CD14-positive monocyte (primary cell): ENCODE measurements at regions not wholly inside any gene's neighbourhood (a gene's known extent, or its start where the extent isn't known, plus 50 kb on each side); places are given as distances from the start of the nearest gene placed in this dataset.

ENCODE experiments used
- DNase-seq, 3 donors: peaks; one replicate each; pipeline ENCODE4 v3.0.0-alpha.2; 2011 to 2022
- H2AFZ ChIP-seq: 2 replicates; pipeline ENCODE4 v1.6.0; 2012; ENCODE audit warnings: mild to moderate bottlenecking, low read depth, low read length, inconsistent platforms; ENCODE audit not compliant: insufficient read depth, poor library complexity, severe bottlenecking
- H3K27ac ChIP-seq, 2 donors: 1 replicate in 1 of 2; 2 replicates in 1 of 2; pipeline ENCODE4 v1.5.1; 2012 to 2013; ENCODE audit warnings: low read length in 2 of 2, control low read depth in 1 of 2, inconsistent platforms in 1 of 2, low read depth in 1 of 2, mild to moderate bottlenecking in 1 of 2
- H3K27me3 ChIP-seq, 2 donors: one replicate each; pipeline versions ENCODE4 v1.6.0 to v1.6.1; 2011 to 2013; ENCODE audit warnings: low read length in 2 of 2; ENCODE audit not compliant: control insufficient read depth in 2 of 2, insufficient read depth in 2 of 2
- H3K36me3 ChIP-seq, 2 donors: replicated peaks in 1 of 2; 1 replicate in 1 of 2; 2 replicates in 1 of 2; pipeline versions ENCODE4 v1.5.1 to v1.6.1; 2012 to 2013; ENCODE audit warnings: low read length in 2 of 2, control low read depth in 1 of 2, inconsistent platforms in 1 of 2, mild to moderate bottlenecking in 1 of 2; ENCODE audit not compliant: insufficient read depth in 2 of 2, control insufficient read depth in 1 of 2
- H3K4me1 ChIP-seq, 2 donors: 1 replicate in 1 of 2; 2 replicates in 1 of 2; pipeline versions ENCODE4 v1.5.1 to v1.6.1; 2012 to 2013; ENCODE audit warnings: low read length in 2 of 2, control low read depth in 1 of 2, inconsistent platforms in 1 of 2, mild to moderate bottlenecking in 1 of 2, moderate library complexity in 1 of 2; ENCODE audit not compliant: insufficient read depth in 2 of 2, control insufficient read depth in 1 of 2
- H3K4me2 ChIP-seq: replicated peaks from 2 replicates; pipeline ENCODE3; 2012; ENCODE audit warnings: low read length, moderate library complexity, mild to moderate bottlenecking; ENCODE audit not compliant: poor library complexity, severe bottlenecking; ENCODE audit errors: extremely low read depth
- H3K4me3 ChIP-seq, 3 experiments: fragments of 200-600 bp in 1 of 3; sonication (generic) in 1 of 3; replicated peaks in 1 of 3; 1 replicate in 2 of 3; 2 replicates in 1 of 3; pipeline ENCODE4 v1.5.1; 2011 to 2013; ENCODE audit warnings: low read length in 3 of 3, mild to moderate bottlenecking in 3 of 3, control low read depth in 2 of 3, low read depth in 2 of 3, inconsistent platforms in 1 of 3, moderate library complexity in 1 of 3
- H3K79me2 ChIP-seq: 2 replicates; pipeline ENCODE4 v1.6.0; 2012; ENCODE audit warnings: mild to moderate bottlenecking, control low read depth, inconsistent platforms, low read length, moderate library complexity; ENCODE audit not compliant: insufficient read depth
- H3K9ac ChIP-seq: 2 replicates; pipeline ENCODE4 v1.6.0; 2017; ENCODE audit warnings: low read length, mild to moderate bottlenecking; ENCODE audit not compliant: insufficient read depth, poor library complexity, severe bottlenecking
- H3K9me3 ChIP-seq, 2 donors: replicated peaks in 1 of 2; 1 replicate in 1 of 2; 2 replicates in 1 of 2; pipeline versions ENCODE4 v1.5.1 to v1.6.1; 2012 to 2013; ENCODE audit warnings: low read length in 2 of 2, control low read depth in 1 of 2; ENCODE audit not compliant: control insufficient read depth in 1 of 2, insufficient read depth in 1 of 2
- H4K20me1 ChIP-seq: 2 replicates; pipeline ENCODE4 v1.6.0; 2012; ENCODE audit warnings: mild to moderate bottlenecking, low read length, control low read depth, moderate library complexity; ENCODE audit not compliant: insufficient read depth
- H3K27ac Mint-ChIP-seq, 7 donors: one replicate each; pipeline ENCODE4 v1.8.0; 2020; ENCODE audit warnings: mild to moderate bottlenecking in 7 of 7, mixed read lengths in 7 of 7, moderate library complexity in 6 of 7, inconsistent platforms in 2 of 7
- H3K27me3 Mint-ChIP-seq, 3 donors: one replicate each; pipeline ENCODE4 v1.8.0; 2021 to 2022; ENCODE audit warnings: low read depth in 3 of 3, mild to moderate bottlenecking in 3 of 3, mixed read lengths in 3 of 3, moderate library complexity in 3 of 3, inconsistent platforms in 1 of 3
- H3K36me3 Mint-ChIP-seq, 2 donors: one replicate each; pipeline ENCODE4 v1.8.0; 2020; ENCODE audit warnings: mixed read lengths in 2 of 2, inconsistent platforms in 1 of 2, mild to moderate bottlenecking in 1 of 2
- H3K4me1 Mint-ChIP-seq: one replicate; pipeline ENCODE4 v1.8.0; 2020; ENCODE audit warnings: mild to moderate bottlenecking, mixed read lengths
- H3K4me3 Mint-ChIP-seq, 2 donors: one replicate each; pipeline ENCODE4 v1.8.0; 2020; ENCODE audit warnings: mild to moderate bottlenecking in 2 of 2, mixed read lengths in 2 of 2, moderate library complexity in 1 of 2
- H3K9me3 Mint-ChIP-seq, 7 donors: one replicate each; pipeline ENCODE4 v1.8.0; 2020 to 2022; ENCODE audit warnings: mixed read lengths in 7 of 7, mild to moderate bottlenecking in 6 of 7, moderate library complexity in 6 of 7, inconsistent platforms in 2 of 7
- CTCF ChIP-seq: fragments of 200-600 bp; IDR thresholded peaks from one replicate; pipeline ENCODE4 v1.8.0; 2022; ENCODE audit warnings: antibody characterized with exemption, mild to moderate bottlenecking
- WGBS: methylation state at CpG from one replicate; pipeline ENCODE4 v1.1.5; 2013; ENCODE audit warnings: missing lambda C conversion rate; ENCODE audit not compliant: insufficient coverage; 5-methylcytosine and 5-hydroxymethylcytosine counted together
- intact Hi-C, 2 donors: fragments of 100-400 bp; cut with micrococcal nuclease; formaldehyde crosslinking; loops; one replicate each; pipeline versions ENCODE4 v1.15.0 to v1.15.1; 2023

- H3K36me3 ChIP-seq = no peaks in the 10 kb centered on the region
- no peak for TF ChIP-seq CTCF
- no peaks in the 10 kb centered on the region for H3K36me3 Mint-ChIP-seq
- no peaks in the 10 kb centered on the region for H3K27me3 Mint-ChIP-seq
- no peak overlapping the region for H3K27ac ChIP-seq
- no peaks in the 10 kb centered on the region for H3K4me1 Mint-ChIP-seq
- peaks cover 2 to 23% (median 7%) of the 10 kb centered on the region in 7 donors for H3K9me3 Mint-ChIP-seq
- no peak overlapping the region for H2AFZ ChIP-seq
- intact Hi-C loops = no loop called here
- H3K9ac ChIP-seq = no peak overlapping the region
- DNase-seq = no peak
- H3K27ac Mint-ChIP-seq = peak overlapping the region in 1 of 7 donors; percentile 74
- no CpG with 5 or more reads among the region's 5 CpGs for WGBS
- H3K4me1 ChIP-seq = no peaks in the 10 kb centered on the region
- no peaks in the 10 kb centered on the region for H4K20me1 ChIP-seq
- no peak overlapping the region for H3K4me3 ChIP-seq
- peaks cover 7 to 29% of the 10 kb centered on the region in 2 donors for H3K9me3 ChIP-seq
- H3K79me2 ChIP-seq = no peaks in the 10 kb centered on the region
- H3K27me3 ChIP-seq = no peaks in the 10 kb centered on the region
- H3K4me2 ChIP-seq = no peak overlapping the region
- H3K4me3 Mint-ChIP-seq = no peak overlapping the region
Observed at GRCh38 chr2:5132281-5132680, 559.9 kb upstream of the SOX11 start.

GRCh38 chr2:5140347-5140746 lies 551.8 kb upstream of the SOX11 start:
- Histone ChIP-seq H3K9ac (no peak overlapping the region), H3K4me2 (no peak overlapping the region), H3K79me2 (no peaks in the 10 kb centered on the region), H3K4me1 (no peaks in the 10 kb centered on the region), H3K4me3 (no peak overlapping the region), H3K36me3 (no peaks in the 10 kb centered on the region), H4K20me1 (no peaks in the 10 kb centered on the region), H3K9me3 (peaks cover 11 to 12% of the 10 kb centered on the region in 2 donors), H3K27me3 (no peaks in the 10 kb centered on the region), H2AFZ (no peak overlapping the region), H3K27ac (no peak overlapping the region)
- no peak for TF ChIP-seq CTCF
- Mint-ChIP-seq H3K36me3 (no peaks in the 10 kb centered on the region), H3K9me3 (peaks cover 2 to 16% (median 9%) of the 10 kb centered on the region in 7 donors), H3K4me1 (no peaks in the 10 kb centered on the region), H3K4me3 (no peak overlapping the region), H3K27ac (no peak overlapping the region), H3K27me3 (no peaks in the 10 kb centered on the region)
- DNase-seq = no peak
- no CpG with 5 or more reads among the region's 2 CpGs for WGBS
- intact Hi-C loops = no loop called here
